Astrocyte (in vitro differentiated cells and primary cell): ENCODE measurements at regions not wholly inside any gene's neighbourhood (a gene's known extent, or its start where the extent isn't known, plus 50 kb on each side); places are given as distances from the start of the nearest gene placed in this dataset.

Experiments
- DNase-seq: peaks from one replicate; pipeline ENCODE4 v3.0.0-alpha.2; 2010; ENCODE audit warnings: low read depth
- FAIRE-seq: peaks from 2 replicates; lab custom pipeline; 2011; peaks lifted over from hg19 to GRCh38; lab: Jason Lieb, UNC
- H2AFZ ChIP-seq: 2 replicates; pipeline ENCODE4 v1.6.0; 2012; ENCODE audit warnings: low read depth, low read length, inconsistent platforms
- H3K27ac ChIP-seq: 2 replicates; pipeline ENCODE4 v1.5.1; 2011; ENCODE audit warnings: low read depth, low read length, inconsistent platforms
- H3K27me3 ChIP-seq: 2 replicates; pipeline ENCODE4 v1.6.0; 2011; ENCODE audit warnings: low read length, inconsistent platforms; ENCODE audit not compliant: insufficient read depth
- H3K36me3 ChIP-seq: 2 replicates; pipeline ENCODE4 v1.5.1; 2011; ENCODE audit warnings: low read length, inconsistent platforms; ENCODE audit not compliant: insufficient read depth
- H3K4me1 ChIP-seq: 2 replicates; pipeline ENCODE4 v1.5.1; 2011; ENCODE audit warnings: low read length, inconsistent platforms; ENCODE audit not compliant: insufficient read depth
- H3K4me2 ChIP-seq: 2 replicates; pipeline ENCODE4 v1.6.0; 2012; ENCODE audit warnings: low read length, inconsistent platforms
- H3K4me3 ChIP-seq: 2 replicates; pipeline ENCODE4 v1.5.1; 2011; ENCODE audit warnings: low read depth, mild to moderate bottlenecking, low read length, inconsistent platforms; ENCODE audit not compliant: insufficient read depth
- H3K79me2 ChIP-seq: 2 replicates; pipeline ENCODE4 v1.6.0; 2012; ENCODE audit warnings: mild to moderate bottlenecking, low read length, inconsistent platforms; ENCODE audit not compliant: insufficient read depth
- H3K9ac ChIP-seq: 2 replicates; pipeline ENCODE4 v1.6.0; 2012; ENCODE audit warnings: mild to moderate bottlenecking, low read length, inconsistent platforms
- H3K9me3 ChIP-seq: 2 replicates; pipeline ENCODE4 v1.5.1; 2012; ENCODE audit warnings: low read depth, mild to moderate bottlenecking, low read length, inconsistent platforms; ENCODE audit not compliant: insufficient read depth
- H4K20me1 ChIP-seq: 2 replicates; pipeline ENCODE4 v1.6.0; 2012; ENCODE audit warnings: low read length, inconsistent platforms; ENCODE audit not compliant: insufficient read depth
- H3K27ac Mint-ChIP-seq: one replicate; pipeline ENCODE4 v1.8.0; 2021; ENCODE audit warnings: mild to moderate bottlenecking, mixed read lengths; ENCODE audit not compliant: unreplicated experiment
- H3K27me3 Mint-ChIP-seq: one replicate; pipeline ENCODE4 v1.8.0; 2021; ENCODE audit warnings: low read depth, mixed read lengths; ENCODE audit not compliant: unreplicated experiment
- H3K36me3 Mint-ChIP-seq: one replicate; pipeline ENCODE4 v1.8.0; 2021; ENCODE audit warnings: low read depth, mixed read lengths; ENCODE audit not compliant: unreplicated experiment
- H3K4me1 Mint-ChIP-seq: one replicate; pipeline ENCODE4 v1.8.0; 2021; ENCODE audit warnings: low read depth, mixed read lengths; ENCODE audit not compliant: unreplicated experiment
- H3K4me3 Mint-ChIP-seq: one replicate; pipeline ENCODE4 v1.8.0; 2021; ENCODE audit warnings: mild to moderate bottlenecking, moderate library complexity, mixed read lengths; ENCODE audit not compliant: unreplicated experiment
- H3K9me3 Mint-ChIP-seq: one replicate; pipeline ENCODE4 v1.8.0; 2021; ENCODE audit warnings: mild to moderate bottlenecking, mixed read lengths; ENCODE audit not compliant: unreplicated experiment
- CTCF ChIP-seq: IDR thresholded peaks from 2 replicates; pipeline ENCODE4 v1.5.1; 2011; ENCODE audit warnings: low read depth, mild to moderate bottlenecking, inconsistent platforms, low read length, moderate library complexity; ENCODE audit not compliant: insufficient read depth
- EZH2 ChIP-seq: IDR thresholded peaks from 2 replicates; pipeline ENCODE4 v1.6.1; 2012; ENCODE audit warnings: mild to moderate bottlenecking, low read length, inconsistent platforms; ENCODE audit not compliant: insufficient read depth

GRCh38 chr6:58419321-58419720, 1101.9 kb downstream of the PRIM2 start:
- H3K4me2 ChIP-seq: no peak overlapping the region
- H3K27ac Mint-ChIP-seq: no peak overlapping the region
- H3K79me2 ChIP-seq: no peaks in the 10 kb centered on the region
- no peaks in the 10 kb centered on the region for H3K4me1 ChIP-seq
- no peaks in the 10 kb centered on the region for H3K36me3 ChIP-seq
- DNase-seq (no peak), FAIRE-seq (no peak)
- H3K9me3 Mint-ChIP-seq: peaks cover 10% of the 10 kb centered on the region
- no peaks in the 10 kb centered on the region for H3K36me3 Mint-ChIP-seq
- no peak overlapping the region for H3K4me3 Mint-ChIP-seq
- H3K4me3 ChIP-seq: no peak overlapping the region
- no peaks in the 10 kb centered on the region for H3K27me3 ChIP-seq
- no peak overlapping the region for H3K9ac ChIP-seq
- H4K20me1 ChIP-seq: no peaks in the 10 kb centered on the region
- H3K27ac ChIP-seq: no peak overlapping the region
- no peaks in the 10 kb centered on the region for H3K4me1 Mint-ChIP-seq
- H3K9me3 ChIP-seq: no peaks in the 10 kb centered on the region
- H2AFZ ChIP-seq: no peak overlapping the region
- H3K27me3 Mint-ChIP-seq: no peaks in the 10 kb centered on the region
- TF ChIP-seq CTCF: no peak
- no peak for TF ChIP-seq EZH2
